Neural crest cell (in vitro differentiated cells): ENCODE measurements at regions not wholly inside any gene's neighbourhood (a gene's known extent, or its start where the extent isn't known, plus 50 kb on each side); places are given as distances from the start of the nearest gene placed in this dataset.
A peak's percentile ranks its signal among the peaks of the same experiment; 100 is the strongest.

ENCODE experiments used
- DNase-seq: peaks from one replicate; pipeline ENCODE4 v3.0.0; 2021; ENCODE audit warnings: low read depth, mixed read lengths, low spot score
- H3K27ac Mint-ChIP-seq: one replicate; pipeline ENCODE4 v1.8.0; 2021; ENCODE audit warnings: mild to moderate bottlenecking, mixed read lengths; ENCODE audit not compliant: unreplicated experiment
- H3K27me3 Mint-ChIP-seq: 2 replicates; pipeline ENCODE4 v1.8.0; 2021; ENCODE audit warnings: low read depth, mild to moderate bottlenecking, mixed read lengths
- H3K36me3 Mint-ChIP-seq: 2 replicates; pipeline ENCODE4 v1.8.0; 2021; ENCODE audit warnings: low read depth, mild to moderate bottlenecking, mixed read lengths
- H3K4me1 Mint-ChIP-seq: 2 replicates; pipeline ENCODE4 v1.8.0; 2021; ENCODE audit warnings: mixed read lengths
- H3K4me3 Mint-ChIP-seq: one replicate; pipeline ENCODE4 v1.8.0; 2021; ENCODE audit warnings: mild to moderate bottlenecking, mixed read lengths
- H3K9me3 Mint-ChIP-seq: 2 replicates; pipeline ENCODE4 v1.8.0; 2021; ENCODE audit warnings: mixed read lengths
- TF ChIP-seq, protein P1 (sequence below): fragments of 200-600 bp; sonication (generic); conservative IDR thresholded peaks from 2 replicates; pipeline ENCODE4 v1.5.0; 2021; ENCODE audit warnings: antibody characterized with exemption, mild to moderate bottlenecking

DNA sequence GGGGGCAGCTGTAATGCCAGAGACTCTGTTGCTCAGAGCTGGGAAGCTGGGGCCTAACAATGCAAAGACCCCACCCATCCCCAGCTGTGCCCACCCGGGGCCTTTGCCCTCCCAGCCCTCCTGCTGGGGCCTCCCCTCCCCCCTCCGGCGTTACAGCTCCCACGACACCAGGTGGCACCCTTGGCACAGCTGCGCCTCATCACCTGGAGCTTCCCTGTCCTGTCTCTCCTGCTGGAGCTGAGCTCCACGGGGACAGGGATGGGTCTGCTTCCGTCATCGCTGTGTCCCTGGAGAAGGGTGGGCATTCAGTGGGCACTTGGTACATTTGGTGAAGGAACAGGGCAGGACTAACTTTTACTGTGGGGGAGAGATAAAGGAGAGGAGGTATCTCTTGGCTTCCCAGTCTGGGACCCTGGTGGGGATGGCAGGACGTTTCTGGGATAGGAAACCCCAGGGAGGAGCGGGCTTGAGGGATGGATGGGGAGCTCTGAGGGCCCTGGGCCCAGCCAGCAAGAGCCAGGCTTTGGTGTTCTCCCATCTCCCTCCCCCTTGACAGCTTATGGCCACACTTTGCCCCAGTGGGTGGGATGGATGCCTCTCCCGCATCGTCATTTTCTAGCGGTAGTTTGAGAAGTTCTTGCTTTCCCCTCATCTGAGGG lies 453.2 kb downstream of the PTPRU start:
- Mint-ChIP-seq H3K27me3 (peaks cover 3% of the 10 kb centered on the region), H3K4me1 (peaks cover 18% of the 10 kb centered on the region), H3K36me3 (no peaks in the 10 kb centered on the region), H3K27ac (no peak overlapping the region), H3K9me3 (peaks cover 5% of the 10 kb centered on the region), H3K4me3 (no peak overlapping the region)
- DNase-seq: no peak
- TF ChIP-seq, protein P1, sequence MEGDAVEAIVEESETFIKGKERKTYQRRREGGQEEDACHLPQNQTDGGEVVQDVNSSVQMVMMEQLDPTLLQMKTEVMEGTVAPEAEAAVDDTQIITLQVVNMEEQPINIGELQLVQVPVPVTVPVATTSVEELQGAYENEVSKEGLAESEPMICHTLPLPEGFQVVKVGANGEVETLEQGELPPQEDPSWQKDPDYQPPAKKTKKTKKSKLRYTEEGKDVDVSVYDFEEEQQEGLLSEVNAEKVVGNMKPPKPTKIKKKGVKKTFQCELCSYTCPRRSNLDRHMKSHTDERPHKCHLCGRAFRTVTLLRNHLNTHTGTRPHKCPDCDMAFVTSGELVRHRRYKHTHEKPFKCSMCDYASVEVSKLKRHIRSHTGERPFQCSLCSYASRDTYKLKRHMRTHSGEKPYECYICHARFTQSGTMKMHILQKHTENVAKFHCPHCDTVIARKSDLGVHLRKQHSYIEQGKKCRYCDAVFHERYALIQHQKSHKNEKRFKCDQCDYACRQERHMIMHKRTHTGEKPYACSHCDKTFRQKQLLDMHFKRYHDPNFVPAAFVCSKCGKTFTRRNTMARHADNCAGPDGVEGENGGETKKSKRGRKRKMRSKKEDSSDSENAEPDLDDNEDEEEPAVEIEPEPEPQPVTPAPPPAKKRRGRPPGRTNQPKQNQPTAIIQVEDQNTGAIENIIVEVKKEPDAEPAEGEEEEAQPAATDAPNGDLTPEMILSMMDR: no peak

DNA sequence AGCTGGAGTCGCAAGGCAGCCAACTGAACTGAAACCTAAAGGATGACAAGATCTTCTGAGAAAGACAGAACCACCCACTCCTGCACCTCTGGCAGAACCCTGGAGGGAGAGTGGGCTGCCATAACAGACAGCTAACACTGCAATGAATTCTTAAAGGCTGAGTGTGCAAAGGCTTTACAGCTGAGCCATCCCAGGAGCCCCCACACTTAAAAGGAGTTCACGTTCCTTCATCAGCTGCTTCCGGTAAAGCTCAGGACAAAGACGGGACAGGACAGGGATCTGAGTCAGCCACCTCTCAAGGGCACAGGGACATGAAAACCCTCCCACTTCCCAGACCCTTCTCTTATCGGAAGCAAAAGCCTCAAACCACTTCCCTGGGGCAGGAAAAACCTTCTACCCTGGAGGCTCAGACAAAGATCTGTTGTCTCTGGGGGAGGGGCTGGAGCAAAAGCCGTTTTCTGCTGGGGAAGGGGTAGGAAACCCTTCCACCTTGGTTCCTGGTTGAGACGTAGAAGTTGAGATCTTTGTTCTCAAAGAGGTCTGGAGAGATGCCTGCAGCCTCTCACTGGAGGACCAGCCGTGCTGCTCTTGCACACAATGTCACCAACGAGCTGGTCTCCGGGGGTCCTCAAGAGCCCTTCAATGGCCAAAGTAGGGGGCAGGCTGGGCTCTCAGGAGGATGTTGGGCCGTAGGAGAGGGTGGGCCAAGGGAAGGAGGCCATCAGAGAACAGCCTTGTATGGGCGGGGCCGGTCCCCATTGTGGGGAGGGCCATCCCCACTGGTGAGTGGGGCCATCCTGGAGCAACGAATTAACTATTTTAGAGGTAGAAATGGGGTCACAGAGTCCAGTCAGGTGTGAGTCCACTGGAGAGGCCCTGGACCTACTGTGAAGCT lies 452.4 kb downstream of the PTPRU start:
- TF ChIP-seq, protein P1: no peak
- peaks cover 3% of the 10 kb centered on the region for H3K27me3 Mint-ChIP-seq
- H3K4me3 Mint-ChIP-seq: no peak overlapping the region
- H3K36me3 Mint-ChIP-seq: no peaks in the 10 kb centered on the region
- DNase-seq: no peak
- peaks cover 18% of the 10 kb centered on the region for H3K4me1 Mint-ChIP-seq
- H3K9me3 Mint-ChIP-seq: peaks cover 4% of the 10 kb centered on the region
- peak overlapping the region; percentile 36 for H3K27ac Mint-ChIP-seq

DNA sequence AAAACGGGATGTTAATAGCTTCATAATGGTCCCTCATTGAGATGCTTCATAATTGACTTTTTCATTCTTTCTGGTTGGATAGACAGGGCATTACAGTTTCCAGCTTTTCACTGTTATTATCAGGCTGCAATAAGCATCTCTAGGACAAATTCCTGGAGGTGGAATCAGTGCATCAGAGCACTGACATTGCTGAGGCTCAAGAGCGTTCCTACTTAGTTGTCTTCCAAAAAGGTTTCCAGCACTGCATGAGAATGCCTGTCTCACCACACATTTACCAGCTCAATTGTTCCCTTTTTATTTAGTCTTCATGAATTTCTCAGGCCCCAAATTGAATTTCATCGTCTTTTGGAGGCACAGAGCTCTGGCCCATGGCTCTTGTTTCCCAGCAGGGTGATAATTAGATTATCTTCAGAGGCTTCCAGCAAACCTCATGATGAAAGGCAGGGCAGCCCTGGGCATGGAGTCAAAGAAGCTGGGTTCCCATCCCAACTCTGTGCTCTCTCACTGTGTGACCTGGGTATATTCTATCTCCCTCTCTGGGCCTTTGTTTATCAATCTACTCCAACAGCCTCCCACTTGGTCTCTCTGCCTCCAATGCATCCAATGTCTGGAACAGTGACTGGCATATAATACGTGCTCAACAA lies 451.4 kb downstream of the PTPRU start:
- Mint-ChIP-seq H3K4me1 (peaks cover 28% of the 10 kb centered on the region), H3K36me3 (no peaks in the 10 kb centered on the region), H3K9me3 (no peaks in the 10 kb centered on the region), H3K27ac (no peak overlapping the region), H3K27me3 (peaks cover 3% of the 10 kb centered on the region), H3K4me3 (no peak overlapping the region)
- DNase-seq: no peak
- TF ChIP-seq, protein P1: no peak

DNA sequence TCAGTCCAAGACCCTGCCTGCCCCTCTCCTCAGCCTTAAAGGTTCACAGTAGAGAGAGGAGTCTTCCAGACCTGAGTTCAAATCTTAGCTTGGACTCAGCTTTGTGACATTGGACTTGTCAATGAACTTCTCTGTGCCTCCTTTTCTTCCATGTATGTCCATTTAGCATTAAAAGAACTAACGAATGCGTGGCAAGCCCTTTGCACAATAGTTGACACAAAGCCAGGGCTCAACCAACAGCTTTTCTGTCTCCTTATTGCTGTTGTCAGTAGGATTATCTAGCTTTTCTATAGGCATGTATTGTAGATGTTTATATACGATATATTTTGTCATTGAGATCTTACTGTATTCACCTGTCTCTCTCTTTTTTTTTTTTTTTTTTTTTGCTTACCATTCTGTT lies 450.8 kb downstream of the PTPRU start:
- Mint-ChIP-seq H3K36me3 (no peaks in the 10 kb centered on the region), H3K27ac (no peak overlapping the region), H3K4me3 (no peak overlapping the region), H3K4me1 (peaks cover 33% of the 10 kb centered on the region), H3K9me3 (no peaks in the 10 kb centered on the region), H3K27me3 (peaks cover 3% of the 10 kb centered on the region)
- no peak for DNase-seq
- TF ChIP-seq, protein P1: no peak

DNA sequence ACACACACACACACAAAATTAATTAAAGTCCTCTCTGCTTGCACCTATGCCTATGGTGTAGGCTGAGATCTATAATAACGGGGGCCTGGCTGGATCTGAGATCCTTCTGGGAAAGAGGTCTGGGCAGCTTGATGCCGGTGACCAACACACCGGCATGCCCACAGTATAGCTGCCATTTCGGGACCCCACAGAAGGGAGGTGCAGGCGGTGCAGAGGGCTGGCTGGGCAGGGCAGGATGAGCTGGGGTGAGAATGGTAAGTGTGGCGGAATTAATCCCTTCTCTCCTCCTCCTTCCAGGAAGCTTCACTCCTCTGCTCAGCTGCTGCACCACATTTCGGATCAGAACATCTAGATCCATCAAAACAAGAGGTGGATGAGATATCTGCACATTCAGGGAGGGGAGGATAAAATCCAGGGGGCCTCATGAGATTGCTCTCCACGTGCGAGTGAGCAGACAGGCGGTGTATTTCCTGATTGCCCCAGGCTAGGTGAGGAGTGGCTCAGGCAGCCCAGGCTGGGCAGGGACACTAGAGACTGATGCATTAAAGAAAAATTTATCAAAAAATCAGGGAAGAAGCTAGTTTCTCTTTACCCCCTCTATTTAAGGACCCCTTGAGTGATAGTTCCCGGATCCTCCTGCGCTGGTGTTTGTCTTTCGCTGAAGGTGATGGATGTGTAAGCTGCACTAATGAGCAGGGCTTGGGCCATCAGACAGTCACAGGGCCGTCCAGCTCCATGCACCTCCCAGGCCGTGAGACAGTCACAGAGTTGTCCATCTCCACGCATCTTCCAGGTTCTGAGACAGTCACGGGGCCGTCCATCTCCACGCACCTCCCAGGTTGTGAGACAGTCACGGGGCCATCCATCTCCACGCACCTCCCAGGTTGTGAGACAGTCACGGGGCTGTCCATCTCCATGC lies 449.9 kb downstream of the PTPRU start:
- peak overlapping the region; percentile 62 for H3K27ac Mint-ChIP-seq
- H3K4me3 Mint-ChIP-seq: no peak overlapping the region
- H3K4me1 Mint-ChIP-seq: peaks cover 36% of the 10 kb centered on the region
- peaks cover 3% of the 10 kb centered on the region for H3K27me3 Mint-ChIP-seq
- no peaks in the 10 kb centered on the region for H3K9me3 Mint-ChIP-seq
- no peaks in the 10 kb centered on the region for H3K36me3 Mint-ChIP-seq
- TF ChIP-seq, protein P1: no peak
- no peak for DNase-seq
